ENCODE measurements at regions not wholly inside any gene's neighbourhood (a gene's known extent, or its start where the extent isn't known, plus 50 kb on each side); places are given as distances from the start of the nearest gene placed in this dataset.

DNA sequence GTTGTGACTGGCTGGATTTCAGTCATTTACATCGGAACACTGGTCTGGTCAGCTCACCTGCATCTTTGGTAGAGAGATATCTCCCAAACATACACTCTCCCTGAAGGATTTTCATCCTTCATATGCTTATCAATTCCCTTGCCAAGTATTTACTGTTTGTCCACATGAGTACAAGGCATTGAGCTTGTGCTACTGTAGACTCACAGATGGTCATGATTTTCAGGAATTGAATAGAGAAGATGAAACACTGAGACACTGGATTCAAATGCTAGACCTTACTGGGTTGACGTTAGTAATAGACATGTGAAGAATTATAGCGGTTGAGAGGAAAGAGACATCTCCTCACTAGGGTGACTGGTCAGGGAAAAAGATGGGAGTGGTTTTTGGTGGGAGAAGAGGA, 62.9 kb upstream of the ABL1 start:
- TF ChIP-seq POLR2AphosphoS5 (IDR thresholded peaks at IDR 0.05; ENCODE audit: low read depth, low read length), result no peak
- TF ChIP-seq TAF1 (IDR thresholded peaks at IDR 0.05; ENCODE audit: low read depth, low read length), result no peak
- TF ChIP-seq POLR2A (IDR thresholded peaks at IDR 0.05; ENCODE audit: low read depth, low read length), result no peak
